ENCODE measurements at regions not wholly inside any gene's neighbourhood (a gene's known extent, or its start where the extent isn't known, plus 50 kb on each side); places are given as distances from the start of the nearest gene placed in this dataset.

DNA sequence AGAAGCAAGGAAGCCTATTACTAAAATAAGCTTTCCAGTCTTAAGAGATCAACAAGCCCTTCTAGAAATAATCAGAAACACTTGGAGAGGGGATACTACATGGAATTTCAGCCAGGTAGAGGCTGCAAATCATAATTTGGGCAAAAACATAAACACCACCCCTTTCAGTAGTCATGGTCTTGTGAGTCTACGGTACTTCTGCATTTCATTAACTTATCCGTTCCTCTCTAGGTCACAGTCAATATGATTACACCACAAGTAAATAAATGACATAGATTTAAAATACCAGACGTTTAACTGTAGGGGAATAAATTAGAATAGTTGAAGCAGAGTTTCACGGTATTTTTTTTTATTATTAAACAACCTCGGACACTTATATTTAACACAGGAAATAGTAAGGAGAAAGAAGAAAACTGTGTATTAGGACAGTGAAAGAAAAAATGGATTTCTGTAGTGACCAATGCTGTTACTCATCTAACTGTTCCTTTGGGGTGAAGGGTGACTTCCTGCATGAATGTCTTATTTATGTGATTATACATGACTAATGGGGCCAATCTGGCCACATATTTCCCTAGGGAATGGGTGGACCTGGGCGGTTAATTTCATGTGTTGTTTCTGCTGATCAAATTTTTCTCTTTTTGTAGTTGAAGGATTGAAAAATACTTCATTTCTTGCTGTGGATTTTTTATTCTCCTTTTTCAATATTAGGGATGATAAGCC, 456.6 kb upstream of the UBE2E3 start:
- TF ChIP-seq POLR2A (IDR thresholded peaks at IDR 0.05) (no peak), CTCF (IDR thresholded peaks at IDR 0.05) (no peak)
